DMS53 (cell line): ENCODE measurements at regions not wholly inside any gene's neighbourhood (a gene's known extent, or its start where the extent isn't known, plus 50 kb on each side); places are given as distances from the start of the nearest gene placed in this dataset.

ENCODE experiments used
- DNase-seq: peaks from one replicate; lab custom pipeline; 2025; lab: John Stamatoyannopoulos, UW

GRCh38 chr2:221342388-221342787 is 229.7 kb downstream of the EPHA4 start:
- no peak for DNase-seq

- peak; percentile 18 for DNase-seq
Observed at GRCh38 chr2:221343524-221343923, 228.6 kb downstream of the EPHA4 start.

- DNase-seq = no peak
Observed at GRCh38 chr2:221345516-221345915, 226.6 kb downstream of the EPHA4 start.

GRCh38 chr2:221346411-221346810 is 225.7 kb downstream of the EPHA4 start:
- no peak for DNase-seq

- no peak for DNase-seq
Observed at GRCh38 chr2:221347471-221347870, 224.6 kb downstream of the EPHA4 start.

- peak; percentile 31 for DNase-seq
Observed at GRCh38 chr2:221350616-221351015, 221.5 kb downstream of the EPHA4 start.

- DNase-seq = no peak
Observed at GRCh38 chr2:221353201-221353600, 218.9 kb downstream of the EPHA4 start.

GRCh38 chr2:221360312-221360711 is 211.8 kb downstream of the EPHA4 start:
- no peak for DNase-seq

- no peak for DNase-seq
Observed at GRCh38 chr2:221360742-221361141, 211.4 kb downstream of the EPHA4 start.

GRCh38 chr2:221361633-221362032 is 210.5 kb downstream of the EPHA4 start:
- no peak for DNase-seq

GRCh38 chr2:221364672-221365071 is 207.4 kb downstream of the EPHA4 start:
- DNase-seq = no peak
